HepG2 (cell line): ENCODE measurements at regions not wholly inside any gene's neighbourhood (a gene's known extent, or its start where the extent isn't known, plus 50 kb on each side); places are given as distances from the start of the nearest gene placed in this dataset.

Source experiments
- ATAC-seq: fragments of 200-7000 bp; cut with Tn5 transposase; 3 replicates; pipeline ENCODE4 v1.9.1; 2020; ENCODE audit warnings: mild to moderate bottlenecking, moderate library complexity
- BruUV-seq: library from RNA; stranded (reverse); fragments of 400-500 nt; replicated peaks from 2 replicates; lab custom pipeline; 2021; lab: Mats Ljungman, UMichigan
- CTCF ChIA-PET: fragments of 300-600 bp; formaldehyde crosslinking; extraction: SDS; loops from one replicate; lab custom pipeline; 2021; ENCODE audit warnings: low total read pairs, inconsistent platforms, low intra/inter-chr PET ratio; lab: Yijun Ruan, JAX
- POLR2A ChIA-PET: fragments of 350-600 bp; sonication (Branson Sonifier 250); formaldehyde crosslinking; loops from one replicate; lab custom pipeline; 2020; ENCODE audit warnings: antibody characterized with exemption, inconsistent platforms; lab: Yijun Ruan, JAX
- DNase-seq: peaks from one replicate; pipeline ENCODE4 v3.0.0-alpha.2; 2015; ENCODE audit warnings: low spot score
- FAIRE-seq: peaks from 3 replicates; lab custom pipeline; 2011; peaks lifted over from hg19 to GRCh38; lab: Jason Lieb, UNC
- H2AFZ ChIP-seq: one replicate; pipeline ENCODE4 v1.6.1; 2011; ENCODE audit warnings: low read length, inconsistent platforms
- H3K27ac ChIP-seq: fragments of 300-600 bp; 3 replicates; pipeline ENCODE4 v1.8.0; 2011; ENCODE audit warnings: mixed run types, mild to moderate bottlenecking, mixed read lengths, low read length, inconsistent platforms; ENCODE audit not compliant: insufficient read depth; ENCODE audit errors: extremely low read length
- H3K27me3 ChIP-seq, 2 experiments: fragments of 200-600 bp in 1 of 2; 2 replicates in 1 of 2; 3 replicates in 1 of 2; pipeline versions ENCODE4 v1.6.0 to v1.8.0; 2011; ENCODE audit warnings: low read length in 2 of 2, mild to moderate bottlenecking in 2 of 2, moderate library complexity in 2 of 2, inconsistent platforms in 1 of 2; ENCODE audit not compliant: insufficient read depth in 2 of 2, control insufficient read depth in 1 of 2
- H3K36me3 ChIP-seq, 2 experiments: fragments of 200-600 bp in 1 of 2; replicated peaks in 1 of 2; 2 replicates in 1 of 2; 3 replicates in 1 of 2; pipeline versions ENCODE4 v1.5.1 to v1.8.0; 2011; ENCODE audit warnings: low read length in 2 of 2, inconsistent platforms in 1 of 2; ENCODE audit not compliant: insufficient read depth in 2 of 2, control insufficient read depth in 1 of 2
- H3K4me1 ChIP-seq: 2 replicates; pipeline ENCODE4 v1.5.1; 2012; ENCODE audit warnings: low read length, inconsistent platforms; ENCODE audit not compliant: insufficient read depth
- H3K4me2 ChIP-seq: 2 replicates; pipeline ENCODE4 v1.6.0; 2011; ENCODE audit warnings: low read depth, low read length, inconsistent platforms
- H3K4me3 ChIP-seq, 3 experiments: fragments of 200-600 bp in 1 of 3; sonication (generic), shearing (Covaris generic) in 1 of 3; replicated peaks in 1 of 3; 2 replicates each; pipeline ENCODE4 v1.5.1; 2011 to 2016; ENCODE audit warnings: low read length in 3 of 3, inconsistent platforms in 2 of 3, low read depth in 2 of 3, mild to moderate bottlenecking in 2 of 3, control low read depth in 1 of 3, mixed read lengths in 1 of 3; ENCODE audit not compliant: insufficient read depth in 1 of 3
- H3K79me2 ChIP-seq: one replicate; pipeline ENCODE4 v1.6.1; 2011; ENCODE audit warnings: low read length, inconsistent platforms; ENCODE audit not compliant: insufficient read depth
- H3K9ac ChIP-seq: 2 replicates; pipeline ENCODE4 v1.6.0; 2011; ENCODE audit warnings: mild to moderate bottlenecking, low read depth, low read length, inconsistent platforms; ENCODE audit not compliant: insufficient read depth
- H3K9me3 ChIP-seq: 2 replicates; pipeline ENCODE4 v1.5.1; 2012; ENCODE audit warnings: mild to moderate bottlenecking, low read length
- H4K20me1 ChIP-seq: 2 replicates; pipeline ENCODE4 v1.6.0; 2011; ENCODE audit warnings: inconsistent platforms, mild to moderate bottlenecking, low read length, moderate library complexity; ENCODE audit not compliant: insufficient read depth
- BRF2 ChIP-seq: sonication (generic); formaldehyde crosslinking; IDR thresholded peaks from 2 replicates; pipeline ENCODE4 v1.8.1; 2022; ENCODE audit warnings: mild to moderate bottlenecking, missing genetic modification reagents
- EZH2 ChIP-seq: conservative IDR thresholded peaks from 2 replicates; pipeline ENCODE4 v1.6.1; 2012; ENCODE audit warnings: mild to moderate bottlenecking, low read depth, low read length, moderate library complexity
- IRX3 ChIP-seq: sonication (generic); formaldehyde crosslinking; IDR thresholded peaks from 2 replicates; pipeline ENCODE4 v1.8.1; 2023; ENCODE audit warnings: mild to moderate bottlenecking, low read depth, missing genetic modification reagents, borderline replicate concordance
- PATZ1 ChIP-seq: sonication (generic); formaldehyde crosslinking; IDR thresholded peaks from 2 replicates; pipeline ENCODE4 v1.4.0; 2020; ENCODE audit warnings: missing genetic modification reagents
- ZNF136 ChIP-seq: sonication (generic); formaldehyde crosslinking; IDR thresholded peaks from 2 replicates; pipeline ENCODE4 v1.8.1; 2022; ENCODE audit warnings: low read depth, mild to moderate bottlenecking, moderate library complexity, missing genetic modification reagents
- ZNF432 ChIP-seq: sonication (generic); formaldehyde crosslinking; IDR thresholded peaks from 2 replicates; pipeline ENCODE4 v1.5.0; 2020; ENCODE audit warnings: missing genetic modification reagents, mild to moderate bottlenecking, borderline replicate concordance
- ZNF547 ChIP-seq: sonication (generic); formaldehyde crosslinking; IDR thresholded peaks from 2 replicates; pipeline ENCODE4 v1.5.1; 2020; ENCODE audit warnings: mild to moderate bottlenecking, missing genetic modification reagents
- ZNF597 ChIP-seq: sonication (generic); formaldehyde crosslinking; IDR thresholded peaks from 2 replicates; pipeline ENCODE4 v1.5.0; 2020; ENCODE audit warnings: missing genetic modification reagents
- WGBS: methylation state at CpG from one replicate; pipeline ENCODE4 v1.1.6; 2017; ENCODE audit warnings: low lambda C conversion rate; 5-methylcytosine and 5-hydroxymethylcytosine counted together
- in situ Hi-C: cut with HindIII; loops from 2 replicates; pipeline ENCODE4 v1.10.0; 2017; ENCODE audit warnings: low pct_unique_long_range_greater_than_20kb; ENCODE audit not compliant: extremely low pct_ligation_motif_present
- intact Hi-C: fragments of 100-400 bp; cut with micrococcal nuclease; formaldehyde crosslinking; loops from one replicate; pipeline ENCODE4 v1.10.0; 2022; ENCODE audit not compliant: unreplicated experiment

- in situ Hi-C loops, result no loop called here
- no peaks in the 10 kb centered on the region for H3K79me2 ChIP-seq
- no peak for TF ChIP-seq ZNF597
- no peak for TF ChIP-seq ZNF547
- TF ChIP-seq BRF2 (CRISPR knock-in tag), result no peak
- TF ChIP-seq ZNF136 (CRISPR knock-in tag), result no peak
- no peak for TF ChIP-seq IRX3 (CRISPR knock-in tag)
- no peak for TF ChIP-seq PATZ1 (CRISPR knock-in tag)
- TF ChIP-seq ZNF432 (CRISPR knock-in tag), result no peak
- no peak for TF ChIP-seq EZH2
- TF ChIP-seq, all 625 proteins: peak for 0
- Histone ChIP-seq H2AFZ (no peak overlapping the region), H3K27ac (no peak overlapping the region), H3K9me3 (peaks cover 28% of the 10 kb centered on the region), H3K4me3 (no peak overlapping the region), H3K4me1 (no peaks in the 10 kb centered on the region), H4K20me1 (no peaks in the 10 kb centered on the region), H3K27me3 (peaks cover 4 to 26% of the 10 kb centered on the region in 2 experiments; a peak in 2 of 5 replicates), H3K4me2 (no peak overlapping the region), H3K36me3 (no peaks in the 10 kb centered on the region), H3K9ac (no peak overlapping the region)
- WGBS, result 0% methylated on average over 6 of the region's 8 CpGs
- no TSS peak for BruUV-seq
- intact Hi-C loops, result no loop called here
- ATAC-seq (no peak), DNase-seq (no peak), FAIRE-seq (no peak)
- CTCF ChIA-PET, result no interaction called here
- POLR2A ChIA-PET, result no interaction called here
These were observed 91.9 kb upstream of the PRR5 start for GRCh38 chr22:44610071-44610470.
